DOHH2 (cell line): ENCODE measurements at regions not wholly inside any gene's neighbourhood (a gene's known extent, or its start where the extent isn't known, plus 50 kb on each side); places are given as distances from the start of the nearest gene placed in this dataset.

Experiments
- H3F3A ChIP-seq: fragments of 200-600 bp; sonication (generic), shearing (Covaris generic); 2 replicates; pipeline ENCODE4 v1.6.0; 2016; ENCODE audit warnings: antibody characterized with exemption, mild to moderate bottlenecking; ENCODE audit not compliant: control insufficient read depth, insufficient read depth
- H3K27ac ChIP-seq: fragments of 200-600 bp; sonication (generic); 2 replicates; pipeline ENCODE4 v1.5.1; 2014; ENCODE audit warnings: low read depth, mild to moderate bottlenecking, low read length, moderate library complexity
- H3K27me3 ChIP-seq: fragments of 200-600 bp; sonication (generic); 2 replicates; pipeline ENCODE4 v1.6.1; 2014; ENCODE audit warnings: mild to moderate bottlenecking, low read length, mixed read lengths; ENCODE audit not compliant: control insufficient read depth
- H3K36me3 ChIP-seq: fragments of 200-600 bp; sonication (generic); 2 replicates; pipeline ENCODE4 v1.6.1; 2014; ENCODE audit warnings: mild to moderate bottlenecking, low read length, moderate library complexity, mixed read lengths; ENCODE audit not compliant: control insufficient read depth
- H3K4me1 ChIP-seq: fragments of 200-600 bp; sonication (generic); 2 replicates; pipeline ENCODE4 v1.6.1; 2014; ENCODE audit warnings: mild to moderate bottlenecking, low read length, mixed read lengths; ENCODE audit not compliant: control insufficient read depth
- H3K4me2 ChIP-seq: fragments of 200-600 bp; sonication (generic); 2 replicates; pipeline ENCODE4 v1.6.0; 2014; ENCODE audit warnings: mild to moderate bottlenecking, low read length, moderate library complexity
- H3K4me3 ChIP-seq: fragments of 200-600 bp; sonication (generic); 2 replicates; pipeline ENCODE4 v1.5.1; 2014; ENCODE audit warnings: mild to moderate bottlenecking, low read length, mixed read lengths
- H3K79me2 ChIP-seq: fragments of 200-600 bp; sonication (generic); 2 replicates; pipeline ENCODE4 v1.6.1; 2014; ENCODE audit warnings: mild to moderate bottlenecking, low read length, mixed read lengths; ENCODE audit not compliant: control insufficient read depth
- H3K9me2 ChIP-seq: fragments of 200-600 bp; sonication (generic); replicated peaks from 2 replicates; pipeline ENCODE4 v1.6.1; 2014; ENCODE audit warnings: mild to moderate bottlenecking, low read length, mixed read lengths; ENCODE audit not compliant: control insufficient read depth
- H3K9me3 ChIP-seq: fragments of 200-600 bp; sonication (generic); 2 replicates; pipeline ENCODE4 v1.6.1; 2014; ENCODE audit warnings: antibody characterized with exemption, low read length, mixed read lengths; ENCODE audit not compliant: control insufficient read depth, insufficient read depth
- H4K20me1 ChIP-seq: fragments of 200-600 bp; sonication (generic); 2 replicates; pipeline ENCODE4 v1.6.0; 2014; ENCODE audit warnings: low read depth, mild to moderate bottlenecking, antibody characterized with exemption, low read length, moderate library complexity; ENCODE audit not compliant: control insufficient read depth, insufficient read depth
- CTCF ChIP-seq: fragments of 200-600 bp; sonication (generic); IDR thresholded peaks from one replicate; pipeline ENCODE4 v1.5.1; 2014; ENCODE audit warnings: antibody characterized with exemption, mild to moderate bottlenecking, low read depth, low read length; ENCODE audit not compliant: poor library complexity, severe bottlenecking
- EZH2phosphoT487 ChIP-seq: fragments of 200-600 bp; sonication (generic); IDR thresholded peaks from 2 replicates; pipeline ENCODE4 v1.6.1; 2017; ENCODE audit warnings: borderline replicate concordance, mild to moderate bottlenecking, antibody characterized with exemption, low read length, moderate library complexity, mixed read lengths

GRCh38 chr1:55611123-55611522, 396.0 kb upstream of the USP24 start:
- Histone ChIP-seq H3K4me2 (no peak overlapping the region), H3K27ac (no peak overlapping the region), H3K4me1 (no peaks in the 10 kb centered on the region), H3K9me3 (peaks cover 3% of the 10 kb centered on the region; the same call in 1 of the 2 replicates), H3K27me3 (no peaks in the 10 kb centered on the region), H3K79me2 (no peaks in the 10 kb centered on the region), H3K4me3 (no peak overlapping the region), H4K20me1 (no peaks in the 10 kb centered on the region), H3K36me3 (no peaks in the 10 kb centered on the region), H3K9me2 (no peaks in the 10 kb centered on the region), H3F3A (no peaks in the 10 kb centered on the region)
- no peak for TF ChIP-seq CTCF
- TF ChIP-seq EZH2phosphoT487, result no peak

GRCh38 chr1:55610203-55610602, 395.0 kb upstream of the USP24 start:
- no peak overlapping the region for H3K27ac ChIP-seq
- H3K4me2 ChIP-seq, result no peak overlapping the region
- no peaks in the 10 kb centered on the region for H3K27me3 ChIP-seq
- no peaks in the 10 kb centered on the region for H4K20me1 ChIP-seq
- H3K79me2 ChIP-seq, result no peaks in the 10 kb centered on the region
- no peaks in the 10 kb centered on the region for H3F3A ChIP-seq
- peaks cover 3% of the 10 kb centered on the region; the same call in 1 of the 2 replicates for H3K9me3 ChIP-seq
- no peak overlapping the region for H3K4me3 ChIP-seq
- no peaks in the 10 kb centered on the region for H3K36me3 ChIP-seq
- no peaks in the 10 kb centered on the region for H3K4me1 ChIP-seq
- H3K9me2 ChIP-seq, result no peaks in the 10 kb centered on the region
- TF ChIP-seq EZH2phosphoT487, result no peak
- TF ChIP-seq CTCF, result no peak

- H3K9me3 ChIP-seq, result peaks cover 3% of the 10 kb centered on the region; the same call in 1 of the 2 replicates
- H4K20me1 ChIP-seq, result no peaks in the 10 kb centered on the region
- no peaks in the 10 kb centered on the region for H3K27me3 ChIP-seq
- H3F3A ChIP-seq, result no peaks in the 10 kb centered on the region
- H3K79me2 ChIP-seq, result no peaks in the 10 kb centered on the region
- no peaks in the 10 kb centered on the region for H3K9me2 ChIP-seq
- TF ChIP-seq EZH2phosphoT487 (no peak), CTCF (no peak)
- no peaks in the 10 kb centered on the region for H3K36me3 ChIP-seq
- no peak overlapping the region for H3K27ac ChIP-seq
- no peak overlapping the region for H3K4me3 ChIP-seq
- no peak overlapping the region for H3K4me2 ChIP-seq
- H3K4me1 ChIP-seq, result no peaks in the 10 kb centered on the region
Measured at GRCh38 chr1:55609630-55610029, 394.5 kb upstream of the USP24 start.
